ENCODE measurements at regions not wholly inside any gene's neighbourhood (a gene's known extent, or its start where the extent isn't known, plus 50 kb on each side); places are given as distances from the start of the nearest gene placed in this dataset.
A peak's percentile ranks its signal among the peaks of the same experiment; 100 is the strongest.

GRCh38 chr3:124276133-124276532 is 284.2 kb upstream of the ROPN1 start:
- Histone ChIP-seq H3K36me3 (ENCODE audit: control insufficient read depth, insufficient read depth, low read length) (no peaks in the 10 kb centered on the region), H3K27ac (ENCODE audit: low read depth, low read length) (no peak overlapping the region), H3K9me3 (ENCODE audit: control insufficient read depth, insufficient read depth, low read length) (no peaks in the 10 kb centered on the region), H3K4me3 (ENCODE audit: low read depth, low read length) (no peak overlapping the region), H3K27me3 (ENCODE audit: control insufficient read depth, insufficient read depth, low read length) (no peaks in the 10 kb centered on the region), H3K4me1 (ENCODE audit: control insufficient read depth, insufficient read depth, low read length) (peaks cover 13% of the 10 kb centered on the region)
- 80% methylated on average over 1 of the region's 3 CpGs for WGBS (ENCODE audit: insufficient coverage)
- no peak for DNase-seq (ENCODE audit: low read depth in 4 of 6, low spot score in 6 of 6)

- WGBS (ENCODE audit: insufficient coverage) = 83% methylated on average over 3 of the region's 8 CpGs
- no peak for DNase-seq (ENCODE audit: low read depth in 4 of 6, low spot score in 6 of 6)
- H3K27ac ChIP-seq (ENCODE audit: low read depth, low read length) = peak overlapping the region; percentile 16
Measured at GRCh38 chr3:124276539-124277143, 284.7 kb upstream of the ROPN1 start.

GRCh38 chr3:124277144-124277890 is 285.4 kb upstream of the ROPN1 start:
- H3K27ac ChIP-seq (ENCODE audit: low read depth, low read length) = peak overlapping the region; percentile 16
- H3K36me3 ChIP-seq (ENCODE audit: control insufficient read depth, insufficient read depth, low read length) = no peaks in the 10 kb centered on the region
- H3K9me3 ChIP-seq (ENCODE audit: control insufficient read depth, insufficient read depth, low read length) = no peaks in the 10 kb centered on the region
- H3K27me3 ChIP-seq (ENCODE audit: control insufficient read depth, insufficient read depth, low read length) = no peaks in the 10 kb centered on the region
- peak in 5 of 6 donors; percentile 29 to 84 (median 45) for DNase-seq (ENCODE audit: low read depth in 4 of 6, low spot score in 6 of 6)
- 37% methylated on average over 7 of the region's 10 CpGs for WGBS (ENCODE audit: insufficient coverage)
- H3K4me3 ChIP-seq (ENCODE audit: low read depth, low read length) = no peak overlapping the region
- peaks cover 13% of the 10 kb centered on the region for H3K4me1 ChIP-seq (ENCODE audit: control insufficient read depth, insufficient read depth, low read length)

More at GRCh38 chr3:124276539-124277143, 284.7 kb upstream of the ROPN1 start:
- H3K4me3 ChIP-seq (ENCODE audit: low read depth, low read length) = no peak overlapping the region
- H3K36me3 ChIP-seq (ENCODE audit: control insufficient read depth, insufficient read depth, low read length) = no peaks in the 10 kb centered on the region
- peaks cover 13% of the 10 kb centered on the region for H3K4me1 ChIP-seq (ENCODE audit: control insufficient read depth, insufficient read depth, low read length)
- H3K27me3 ChIP-seq (ENCODE audit: control insufficient read depth, insufficient read depth, low read length) = no peaks in the 10 kb centered on the region
- H3K9me3 ChIP-seq (ENCODE audit: control insufficient read depth, insufficient read depth, low read length) = no peaks in the 10 kb centered on the region

GRCh38 chr3:124281453-124282316 is 289.8 kb upstream of the ROPN1 start:
- peaks cover 13% of the 10 kb centered on the region for H3K4me1 ChIP-seq (ENCODE audit: control insufficient read depth, insufficient read depth, low read length)
- WGBS (ENCODE audit: insufficient coverage) = 71% methylated on average over 6 of the region's 6 CpGs
- no peaks in the 10 kb centered on the region for H3K9me3 ChIP-seq (ENCODE audit: control insufficient read depth, insufficient read depth, low read length)
- H3K4me3 ChIP-seq (ENCODE audit: low read depth, low read length) = no peak overlapping the region
- peak in 1 of 6 donors; percentile 80 for DNase-seq (ENCODE audit: low read depth in 4 of 6, low spot score in 6 of 6)
- H3K36me3 ChIP-seq (ENCODE audit: control insufficient read depth, insufficient read depth, low read length) = no peaks in the 10 kb centered on the region
- no peaks in the 10 kb centered on the region for H3K27me3 ChIP-seq (ENCODE audit: control insufficient read depth, insufficient read depth, low read length)
- no peak overlapping the region for H3K27ac ChIP-seq (ENCODE audit: low read depth, low read length)

- DNase-seq (ENCODE audit: low read depth in 4 of 6, low spot score in 6 of 6) = peak in 1 of 6 donors; percentile 41
- peaks cover 4% of the 10 kb centered on the region for H3K4me1 ChIP-seq (ENCODE audit: control insufficient read depth, insufficient read depth, low read length)
- H3K9me3 ChIP-seq (ENCODE audit: control insufficient read depth, insufficient read depth, low read length) = no peaks in the 10 kb centered on the region
- no peaks in the 10 kb centered on the region for H3K27me3 ChIP-seq (ENCODE audit: control insufficient read depth, insufficient read depth, low read length)
- H3K4me3 ChIP-seq (ENCODE audit: low read depth, low read length) = no peak overlapping the region
- H3K27ac ChIP-seq (ENCODE audit: low read depth, low read length) = no peak overlapping the region
- 67% methylated on average over 1 of the region's 3 CpGs for WGBS (ENCODE audit: insufficient coverage)
- H3K36me3 ChIP-seq (ENCODE audit: control insufficient read depth, insufficient read depth, low read length) = no peaks in the 10 kb centered on the region
Measured at GRCh38 chr3:124282751-124283651, 291.1 kb upstream of the ROPN1 start.

- Histone ChIP-seq H3K9me3 (ENCODE audit: control insufficient read depth, insufficient read depth, low read length) (no peaks in the 10 kb centered on the region), H3K4me3 (ENCODE audit: low read depth, low read length) (no peak overlapping the region), H3K27ac (ENCODE audit: low read depth, low read length) (no peak overlapping the region), H3K27me3 (ENCODE audit: control insufficient read depth, insufficient read depth, low read length) (no peaks in the 10 kb centered on the region), H3K36me3 (ENCODE audit: control insufficient read depth, insufficient read depth, low read length) (no peaks in the 10 kb centered on the region), H3K4me1 (ENCODE audit: control insufficient read depth, insufficient read depth, low read length) (peaks cover 4% of the 10 kb centered on the region)
- 80% methylated on average over 1 of the region's 2 CpGs for WGBS (ENCODE audit: insufficient coverage)
- DNase-seq (ENCODE audit: low read depth in 4 of 6, low spot score in 6 of 6) = no peak
Measured at GRCh38 chr3:124283652-124284023, 291.7 kb upstream of the ROPN1 start.

- DNase-seq (ENCODE audit: low read depth in 4 of 6, low spot score in 6 of 6) = no peak
- no peak overlapping the region for H3K4me3 ChIP-seq (ENCODE audit: low read depth, low read length)
Measured at GRCh38 chr3:124288996-124289395, 297.1 kb upstream of the ROPN1 start.

GRCh38 chr3:124291008-124291407 is 299.1 kb upstream of the ROPN1 start:
- peaks cover 2% of the 10 kb centered on the region for H3K9me3 ChIP-seq (ENCODE audit: control insufficient read depth, insufficient read depth, low read length)
- no peak for DNase-seq (ENCODE audit: low read depth in 4 of 6, low spot score in 6 of 6)
- H3K27ac ChIP-seq (ENCODE audit: low read depth, low read length) = no peak overlapping the region
- no peak overlapping the region for H3K4me3 ChIP-seq (ENCODE audit: low read depth, low read length)
- WGBS (ENCODE audit: insufficient coverage) = 50% methylated on average over 1 of the region's 2 CpGs
- peaks cover 4% of the 10 kb centered on the region for H3K4me1 ChIP-seq (ENCODE audit: control insufficient read depth, insufficient read depth, low read length)
- no peaks in the 10 kb centered on the region for H3K27me3 ChIP-seq (ENCODE audit: control insufficient read depth, insufficient read depth, low read length)
- no peaks in the 10 kb centered on the region for H3K36me3 ChIP-seq (ENCODE audit: control insufficient read depth, insufficient read depth, low read length)

More at GRCh38 chr3:124288996-124289395, 297.1 kb upstream of the ROPN1 start:
- H3K36me3 ChIP-seq (ENCODE audit: control insufficient read depth, insufficient read depth, low read length) = no peaks in the 10 kb centered on the region
- H3K27me3 ChIP-seq (ENCODE audit: control insufficient read depth, insufficient read depth, low read length) = no peaks in the 10 kb centered on the region
- H3K4me1 ChIP-seq (ENCODE audit: control insufficient read depth, insufficient read depth, low read length) = peaks cover 4% of the 10 kb centered on the region
- no peak overlapping the region for H3K27ac ChIP-seq (ENCODE audit: low read depth, low read length)
- H3K9me3 ChIP-seq (ENCODE audit: control insufficient read depth, insufficient read depth, low read length) = peaks cover 2% of the 10 kb centered on the region

GRCh38 chr3:124292329-124292728 is 300.4 kb upstream of the ROPN1 start:
- DNase-seq (ENCODE audit: low read depth in 4 of 6, low spot score in 6 of 6) = no peak
- H3K4me1 ChIP-seq (ENCODE audit: control insufficient read depth, insufficient read depth, low read length) = peaks cover 9% of the 10 kb centered on the region
- 85% methylated on average over 2 of the region's 4 CpGs for WGBS (ENCODE audit: insufficient coverage)
- H3K36me3 ChIP-seq (ENCODE audit: control insufficient read depth, insufficient read depth, low read length) = no peaks in the 10 kb centered on the region
- H3K4me3 ChIP-seq (ENCODE audit: low read depth, low read length) = no peak overlapping the region
- H3K9me3 ChIP-seq (ENCODE audit: control insufficient read depth, insufficient read depth, low read length) = peaks cover 2% of the 10 kb centered on the region
- H3K27ac ChIP-seq (ENCODE audit: low read depth, low read length) = no peak overlapping the region
- no peaks in the 10 kb centered on the region for H3K27me3 ChIP-seq (ENCODE audit: control insufficient read depth, insufficient read depth, low read length)
